GM21825 (cell line): ENCODE measurements at regions not wholly inside any gene's neighbourhood (a gene's known extent, or its start where the extent isn't known, plus 50 kb on each side); places are given as distances from the start of the nearest gene placed in this dataset.

Source experiments
- ATAC-seq: cut with Tn5 transposase; IDR thresholded peaks from one replicate; pipeline ENCODE4 v1.9.1; 2021; ENCODE audit warnings: mild to moderate bottlenecking, moderate library complexity; ENCODE audit not compliant: unreplicated experiment

DNA sequence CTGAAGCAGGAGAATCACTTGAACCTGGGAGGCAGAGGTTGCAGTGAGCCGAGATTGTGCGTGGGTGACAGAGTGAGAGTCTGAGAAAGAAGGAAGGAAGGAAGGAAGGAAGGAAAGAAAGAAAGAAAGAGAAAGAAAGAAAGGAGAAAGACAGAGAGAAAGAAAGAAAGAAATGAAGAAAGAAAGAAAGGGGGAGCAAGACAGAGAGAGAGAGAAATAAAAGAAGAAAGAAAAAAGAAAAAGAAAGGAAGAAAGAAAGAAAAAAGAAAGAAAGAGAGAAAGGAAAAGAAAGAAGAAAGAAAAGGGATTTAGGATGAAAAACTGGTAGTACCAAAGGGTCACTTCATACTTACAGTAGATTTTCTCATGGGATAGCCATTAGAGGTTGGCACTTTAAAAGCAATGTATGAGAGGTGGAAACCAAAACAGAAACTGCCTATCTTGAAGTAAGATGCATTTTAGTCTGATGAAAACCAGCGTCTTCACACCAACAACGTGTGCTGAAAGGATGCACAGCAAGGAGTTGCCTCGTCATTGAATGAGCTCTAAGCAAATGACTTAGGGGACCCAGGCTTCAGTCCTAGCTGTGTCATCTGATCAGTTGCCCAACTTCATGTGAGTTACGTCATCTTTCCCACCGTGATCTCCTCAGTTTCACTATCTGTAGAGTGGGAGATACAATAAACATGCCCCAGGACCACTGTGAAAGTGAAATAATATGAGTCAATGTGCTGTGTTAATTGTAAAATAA lies 133.9 kb upstream of the NEDD9 start:
- ATAC-seq = peak; percentile 62

- ATAC-seq = no peak
Measured at GRCh38 chr6:11364971-11365397, 132.5 kb upstream of the NEDD9 start.

GRCh38 chr6:11363881-11364576 lies 131.6 kb upstream of the NEDD9 start:
- ATAC-seq = no peak

DNA sequence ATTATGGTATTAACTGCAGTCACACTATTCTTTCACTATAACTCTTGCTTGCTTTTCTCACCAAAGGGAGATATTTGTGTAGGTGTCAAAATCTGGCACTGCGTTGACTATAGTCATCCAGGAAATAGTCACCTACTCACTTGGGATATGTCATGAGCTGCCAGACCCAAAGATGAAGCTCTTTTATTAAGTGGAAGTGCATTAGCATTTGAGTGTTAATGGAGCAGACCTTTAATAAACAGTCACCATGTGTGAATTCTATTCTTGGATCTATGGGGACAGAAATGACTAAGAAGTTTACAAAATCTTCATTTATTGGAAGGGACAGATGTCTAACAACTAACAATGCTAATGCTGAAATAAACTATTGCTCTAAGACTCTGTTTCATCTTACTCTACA lies 130.1 kb upstream of the NEDD9 start:
- no peak for ATAC-seq

DNA sequence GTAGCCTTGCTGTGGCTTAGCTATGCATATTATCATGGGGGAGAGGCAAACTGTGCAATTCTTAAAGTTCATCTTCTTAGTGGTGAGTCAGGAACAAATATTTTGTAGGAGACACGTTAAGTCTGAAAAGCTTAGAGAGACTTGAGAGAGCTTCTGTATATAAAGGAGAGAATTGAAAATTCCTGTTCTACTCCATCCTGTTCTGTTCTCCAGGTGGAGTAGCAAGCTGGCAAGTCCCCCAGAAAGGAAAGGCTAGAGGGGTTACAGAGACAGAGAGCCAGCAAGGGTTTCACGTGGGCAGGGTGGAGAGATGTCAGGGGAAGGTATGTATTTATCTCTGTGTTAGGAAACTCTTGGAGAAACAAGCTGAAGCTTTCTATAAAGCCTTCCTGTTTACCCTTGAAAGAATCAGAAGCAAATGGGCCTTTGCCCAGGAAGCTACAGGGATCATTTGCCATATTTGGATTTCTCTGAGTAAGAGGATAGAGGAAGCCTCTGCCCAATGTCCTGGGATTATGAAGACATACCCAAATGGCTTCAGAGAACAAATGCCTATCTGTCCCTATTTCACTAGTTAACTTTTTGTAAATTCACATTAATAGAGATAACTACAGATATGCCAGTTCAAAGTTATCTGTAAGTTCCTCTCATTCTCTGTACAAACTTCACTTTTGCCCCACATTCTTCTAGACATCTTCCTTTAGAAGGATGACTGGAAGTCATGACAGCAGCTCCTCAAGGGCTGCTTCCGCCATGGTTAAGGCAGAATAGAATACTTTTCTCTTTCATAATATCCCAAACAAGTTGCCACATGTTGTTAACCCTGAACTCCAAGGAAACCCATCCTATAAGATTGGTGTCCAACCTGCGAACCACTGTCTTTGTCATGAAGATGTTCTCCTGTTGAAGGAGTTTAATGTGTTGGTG lies 126.7 kb upstream of the NEDD9 start:
- ATAC-seq = no peak

- no peak for ATAC-seq
Measured at GRCh38 chr6:11357285-11357684, 124.8 kb upstream of the NEDD9 start.

DNA sequence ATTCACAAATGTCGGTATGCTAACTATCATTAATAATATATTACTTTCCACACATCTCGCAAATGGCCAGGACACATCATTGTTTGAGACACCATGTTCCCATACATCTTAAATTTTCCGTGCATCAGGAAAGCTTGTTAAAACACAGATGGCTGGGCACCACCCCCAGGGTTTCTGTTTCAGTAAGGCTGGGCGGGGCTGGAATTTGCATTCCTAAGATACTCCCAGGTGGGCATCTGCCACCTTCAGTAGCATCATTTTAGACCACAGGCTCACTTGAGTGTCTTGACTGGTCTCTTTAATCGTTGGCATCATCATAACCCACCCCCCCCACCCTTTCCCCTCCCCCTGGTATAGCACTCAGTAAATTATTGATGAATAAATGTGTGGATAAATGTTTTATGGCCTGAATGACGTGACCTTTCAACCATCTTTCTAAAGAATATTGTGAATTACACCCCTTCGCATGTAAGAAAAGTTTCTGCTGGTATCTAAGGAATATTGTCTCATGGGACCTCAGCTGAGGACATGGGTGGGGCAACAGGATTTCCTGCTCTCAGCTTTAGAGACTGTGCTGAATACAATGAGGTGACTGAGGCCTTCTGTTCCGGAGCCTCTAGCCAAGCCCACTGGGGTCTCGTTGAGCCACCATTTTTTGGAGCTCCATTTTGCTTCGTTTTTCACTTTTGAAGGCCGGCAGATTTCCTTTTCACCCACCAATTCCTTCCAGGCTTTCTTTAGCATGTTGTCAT lies 124.1 kb upstream of the NEDD9 start:
- no peak for ATAC-seq

DNA sequence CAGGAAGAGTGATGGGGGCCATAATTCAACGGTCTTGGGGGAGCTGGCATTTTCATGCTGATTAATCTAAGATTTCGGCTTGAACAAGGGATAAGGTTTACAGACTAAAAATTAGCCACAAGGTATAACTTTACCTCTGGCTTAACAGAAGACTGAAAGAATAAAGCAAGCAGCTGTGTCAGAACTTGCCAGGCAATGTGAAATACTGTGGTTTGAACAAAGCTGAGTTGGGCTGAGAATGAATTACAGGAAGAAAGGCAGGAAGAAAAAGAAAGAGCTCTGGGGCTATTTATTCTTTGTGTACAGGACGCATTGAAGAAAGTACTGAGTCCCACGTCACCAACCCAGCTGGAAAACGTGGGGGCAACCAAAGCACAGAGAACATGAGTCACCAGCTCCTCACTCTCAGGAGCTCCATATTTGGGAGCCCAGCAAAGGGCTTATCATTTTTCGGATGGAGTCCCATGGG lies 121.5 kb upstream of the NEDD9 start:
- peak; percentile 72 for ATAC-seq

GRCh38 chr6:11350294-11350693 lies 117.8 kb upstream of the NEDD9 start:
- ATAC-seq = no peak

DNA sequence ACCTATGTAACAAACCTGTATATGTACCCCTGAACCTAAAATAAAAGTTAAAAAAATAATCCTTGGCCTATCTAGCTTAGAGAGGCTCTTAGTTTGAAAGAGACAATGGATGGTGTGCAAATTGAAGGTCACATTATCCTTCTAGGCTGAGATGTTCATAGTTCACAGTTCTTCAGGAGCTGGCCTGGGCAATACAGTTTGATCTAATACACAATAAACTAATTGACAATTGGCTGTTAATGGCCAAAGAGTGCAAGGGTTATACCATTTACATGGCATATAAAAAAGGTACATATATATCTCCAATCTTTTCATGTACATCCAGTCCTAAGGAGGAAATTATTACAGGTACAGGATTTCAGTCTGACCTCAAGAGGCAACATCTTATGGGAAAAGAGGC lies 117.4 kb upstream of the NEDD9 start:
- ATAC-seq = no peak

GRCh38 chr6:11346516-11346915 lies 114.0 kb upstream of the NEDD9 start:
- ATAC-seq = peak; percentile 71

DNA sequence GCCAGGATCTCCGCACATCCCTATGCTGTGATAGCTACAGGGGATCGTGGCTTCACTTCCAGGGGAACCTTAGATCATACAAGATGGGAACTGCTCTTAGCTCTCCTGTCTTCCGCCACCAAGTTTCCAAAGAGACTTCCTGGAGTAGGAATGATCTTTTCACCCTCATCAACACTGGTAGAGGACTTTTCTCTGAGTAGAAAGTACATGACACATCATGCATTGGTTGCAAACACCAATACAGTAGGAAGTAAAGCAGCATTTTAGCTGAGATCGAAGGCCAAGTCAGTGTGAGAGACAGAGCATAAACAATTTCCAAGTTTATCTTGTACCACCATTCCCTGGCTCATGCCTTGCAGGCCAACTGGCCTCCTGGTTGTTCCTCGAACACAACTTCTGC lies 113.1 kb upstream of the NEDD9 start:
- no peak for ATAC-seq

- ATAC-seq = no peak
Measured at GRCh38 chr6:11343963-11344723, 111.7 kb upstream of the NEDD9 start.

GRCh38 chr6:11341867-11342266 lies 109.4 kb upstream of the NEDD9 start:
- no peak for ATAC-seq

DNA sequence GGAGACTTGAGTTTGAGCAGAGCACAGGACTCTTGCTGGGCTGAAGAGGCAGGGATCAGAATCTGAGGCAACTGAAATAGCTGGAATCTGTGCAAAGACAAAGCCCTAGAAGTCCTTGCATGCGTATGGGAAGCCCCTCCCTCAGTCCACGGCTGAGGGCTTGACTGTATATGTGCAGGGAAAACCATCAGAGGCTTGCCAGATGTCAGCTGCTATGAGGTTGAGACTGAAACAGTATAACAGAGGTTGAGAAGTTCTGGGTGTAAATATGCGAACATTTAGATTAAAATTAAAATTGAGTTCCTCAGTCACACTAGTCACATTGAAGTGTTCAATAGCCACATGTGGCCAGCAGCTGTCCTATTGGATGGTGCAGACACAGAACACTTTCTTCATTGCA lies 108.8 kb upstream of the NEDD9 start:
- ATAC-seq = no peak

- ATAC-seq = no peak
Measured at GRCh38 chr6:11339380-11339779, 106.9 kb upstream of the NEDD9 start.

DNA sequence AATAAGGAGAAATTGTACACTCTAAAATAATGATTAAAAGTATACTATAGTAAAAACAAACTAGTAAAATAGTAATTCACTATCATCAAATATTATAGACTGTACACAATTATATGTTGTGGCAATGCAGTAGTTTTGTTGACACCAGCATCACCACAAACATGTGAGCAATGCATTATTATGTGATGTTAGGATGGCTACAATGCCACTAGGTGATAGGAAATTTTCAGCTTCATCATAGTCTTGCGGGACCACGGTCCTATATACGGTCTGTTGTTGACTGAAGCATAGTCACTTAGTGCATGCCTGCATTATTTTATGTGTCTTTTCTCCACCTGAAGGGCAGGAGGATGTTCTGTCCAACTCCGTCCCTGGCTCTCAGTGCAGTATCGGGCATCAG lies 104.8 kb upstream of the NEDD9 start:
- ATAC-seq = no peak

GRCh38 chr6:11335826-11336225 lies 103.4 kb upstream of the NEDD9 start:
- ATAC-seq = no peak

- no peak for ATAC-seq
Measured at GRCh38 chr6:11333132-11333849, 100.8 kb upstream of the NEDD9 start.
